ENCODE measurements at regions not wholly inside any gene's neighbourhood (a gene's known extent, or its start where the extent isn't known, plus 50 kb on each side); places are given as distances from the start of the nearest gene placed in this dataset.

GRCh38 chr15:66862940-66863335, 160.9 kb downstream of the SMAD6 start:
- peak; percentile 98 for TF ChIP-seq CTCF (conservative IDR thresholded peaks at IDR 0.05)
- TF ChIP-seq ZFX (IDR thresholded peaks at IDR 0.05), result no peak
